Stomach (tissue), 8 donors: ENCODE measurements at regions not wholly inside any gene's neighbourhood (a gene's known extent, or its start where the extent isn't known, plus 50 kb on each side); places are given as distances from the start of the nearest gene placed in this dataset.

Source experiments
- DNase-seq, 2 donors: peaks; one replicate each; pipeline versions ENCODE4 v3.0.0 to v3.0.0-alpha.2; 2013 to 2019
- H3K27ac ChIP-seq, 5 donors: fragments of 200-600 bp in 4 of 5; sonication (generic) in 4 of 5; one replicate each; pipeline ENCODE4 v1.5.1; 2013 to 2019; ENCODE audit warnings: mild to moderate bottlenecking in 1 of 5, moderate library complexity in 1 of 5
- H3K27me3 ChIP-seq, 3 donors: fragments of 200-600 bp; sonication (generic); one replicate each; pipeline ENCODE4 v1.5.1; 2017 to 2019; ENCODE audit warnings: mixed run types in 1 of 3
- H3K36me3 ChIP-seq, 4 donors: fragments of 200-600 bp; sonication (generic); 1 replicate in 3 of 4; 2 replicates in 1 of 4; pipeline ENCODE4 v1.5.1; 2016 to 2019
- H3K4me1 ChIP-seq, 4 donors: fragments of 200-600 bp; sonication (generic); one replicate each; pipeline ENCODE4 v1.5.1; 2016 to 2019
- H3K4me3 ChIP-seq, 4 donors: fragments of 200-600 bp; sonication (generic) in 3 of 4; one replicate each; pipeline ENCODE4 v1.5.1; 2016 to 2019; ENCODE audit warnings: mild to moderate bottlenecking in 1 of 4
- H3K9me3 ChIP-seq, 4 donors: fragments of 200-600 bp; sonication (generic); one replicate each; pipeline ENCODE4 v1.5.1; 2016 to 2019
- CTCF ChIP-seq, 7 experiments: fragments of 450-650 bp in 4 of 7; fragments of 200-600 bp in 3 of 7; sonication (generic) in 3 of 7; IDR thresholded peaks; one replicate each; pipeline ENCODE4 v1.5.1; 2016 to 2019; ENCODE audit warnings: antibody characterized with exemption in 7 of 7, control low read depth in 2 of 7, mild to moderate bottlenecking in 1 of 7
- EP300 ChIP-seq: sonication (generic); formaldehyde crosslinking; IDR thresholded peaks from one replicate; pipeline ENCODE4 v1.6.1; 2017; ENCODE audit warnings: antibody characterized with exemption
- POLR2A ChIP-seq, 4 donors: fragments of 450-650 bp; IDR thresholded peaks; one replicate each; pipeline ENCODE4 v1.6.1; 2016; ENCODE audit warnings: antibody characterized with exemption in 4 of 4, control low read depth in 2 of 4, mild to moderate bottlenecking in 1 of 4, moderate library complexity in 1 of 4
- POLR2AphosphoS5 ChIP-seq, 3 donors: sonication (generic); formaldehyde crosslinking; IDR thresholded peaks; one replicate each; pipeline ENCODE4 v1.6.1; 2016; ENCODE audit warnings: antibody characterized with exemption in 3 of 3
- WGBS, 5 donors: extraction: QIAGEN DNeasy Blood & Tissue Kit in 3 of 5; methylation state at CpG; one replicate each; pipeline versions ENCODE4 v1.1.5 to v1.1.7; 2013 to 2018; 5-methylcytosine and 5-hydroxymethylcytosine counted together
- intact Hi-C: fragments of 100-400 bp; cut with DNase I; formaldehyde crosslinking; loops from one replicate; pipeline ENCODE4 v1.15.1; 2023; ENCODE audit warnings: low total_unique reads
- donor health status: healthy with polysubstance abuse.
- donor health status: Bipolar disorder and iron deficiency.
- donor health status: healthy.

DNA sequence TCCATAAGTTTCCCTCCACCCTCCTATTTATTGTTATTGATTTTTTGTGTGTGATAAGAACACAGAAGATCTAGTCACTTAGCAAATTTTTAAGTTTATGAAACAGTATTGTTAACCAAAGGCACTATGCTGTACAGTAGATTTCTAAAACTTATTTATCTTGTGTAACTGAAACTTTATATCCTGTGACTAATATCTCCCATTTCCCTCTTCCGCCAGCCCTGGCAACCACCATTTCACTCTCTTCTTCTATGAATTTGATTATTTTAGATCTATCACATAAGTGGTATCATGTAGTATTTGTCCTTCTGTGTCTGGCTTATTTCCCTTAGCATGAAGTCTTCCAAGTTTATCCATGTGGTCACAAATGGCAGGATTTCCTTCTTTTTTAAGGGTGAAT, 144.3 kb upstream of the INHBA start:
- no peak for DNase-seq
- no peak overlapping the region for H3K4me3 ChIP-seq
- H3K27ac ChIP-seq, result no peak overlapping the region
- 72 to 88% (median 83%) methylated on average over 1 of the region's 1 CpG for WGBS, 5 donors
- H3K4me1 ChIP-seq, result no peaks in the 10 kb centered on the region
- H3K9me3 ChIP-seq, result peaks cover 0 to 12% (median 3%) of the 10 kb centered on the region in 4 donors
- intact Hi-C loops, result no loop called here
- TF ChIP-seq EP300, result no peak
- TF ChIP-seq POLR2AphosphoS5 (IDR thresholded peaks at IDR 0.05), result no peak
- no peak for TF ChIP-seq POLR2A (IDR thresholded peaks at IDR 0.05)
- TF ChIP-seq CTCF (IDR thresholded peaks at IDR 0.05), result no peak
- H3K27me3 ChIP-seq, result no peaks in the 10 kb centered on the region
- H3K36me3 ChIP-seq, result no peaks in the 10 kb centered on the region

GRCh38 chr7:41842956-41843355, 140.1 kb upstream of the INHBA start:
- peaks cover 0 to 8% (median 3%) of the 10 kb centered on the region in 4 donors for H3K9me3 ChIP-seq
- intact Hi-C loops, result no loop called here
- DNase-seq, result no peak
- H3K27ac ChIP-seq, result no peak overlapping the region
- WGBS, 5 donors, result 83 to 90% (median 87%) methylated on average over 4 of the region's 4 CpGs
- H3K36me3 ChIP-seq, result no peaks in the 10 kb centered on the region
- H3K27me3 ChIP-seq, result no peaks in the 10 kb centered on the region
- TF ChIP-seq POLR2A (IDR thresholded peaks at IDR 0.05) (no peak), CTCF (IDR thresholded peaks at IDR 0.05) (no peak), POLR2AphosphoS5 (IDR thresholded peaks at IDR 0.05) (no peak), EP300 (no peak)
- no peaks in the 10 kb centered on the region for H3K4me1 ChIP-seq
- no peak overlapping the region for H3K4me3 ChIP-seq

DNA sequence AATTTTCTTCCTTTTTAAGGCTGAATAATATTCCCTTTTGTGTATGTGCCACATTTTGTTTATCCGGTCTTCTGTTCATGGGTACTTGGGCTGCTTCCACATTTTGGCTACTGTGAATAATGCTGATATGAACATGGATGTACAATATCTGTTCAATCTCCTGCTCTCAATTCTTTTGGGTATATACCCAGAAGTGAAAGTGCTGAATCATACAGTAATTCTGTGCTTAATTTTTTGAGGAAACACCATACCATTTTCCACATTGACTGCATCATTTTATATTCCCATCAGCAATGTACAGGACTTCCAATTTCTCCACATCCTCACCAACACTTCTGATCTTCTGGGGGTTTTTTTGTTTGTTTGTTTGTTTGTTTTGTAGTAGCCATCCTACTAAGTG, 135.0 kb upstream of the INHBA start:
- no peaks in the 10 kb centered on the region for H3K27me3 ChIP-seq
- TF ChIP-seq CTCF (IDR thresholded peaks at IDR 0.05) (no peak), POLR2AphosphoS5 (IDR thresholded peaks at IDR 0.05) (no peak), POLR2A (IDR thresholded peaks at IDR 0.05) (no peak), EP300 (no peak)
- H3K36me3 ChIP-seq, result no peaks in the 10 kb centered on the region
- WGBS, 5 donors, result 92 to 97% (median 95%) methylated on average over 1 of the region's 1 CpG
- intact Hi-C loops, result no loop called here
- H3K4me3 ChIP-seq, result no peak overlapping the region
- DNase-seq, result no peak
- no peak overlapping the region for H3K27ac ChIP-seq
- peaks cover 0 to 7% (median 0%) of the 10 kb centered on the region in 4 donors for H3K4me1 ChIP-seq
- H3K9me3 ChIP-seq, result peaks cover 0 to 5% (median 2%) of the 10 kb centered on the region in 4 donors

GRCh38 chr7:41835976-41836530, 133.2 kb upstream of the INHBA start:
- Histone ChIP-seq H3K27me3 (no peaks in the 10 kb centered on the region), H3K4me1 (peaks cover 0 to 7% (median 0%) of the 10 kb centered on the region in 4 donors), H3K4me3 (no peak overlapping the region), H3K27ac (no peak overlapping the region), H3K36me3 (no peaks in the 10 kb centered on the region), H3K9me3 (peaks cover 0 to 10% (median 2%) of the 10 kb centered on the region in 4 donors)
- no peak for TF ChIP-seq CTCF (IDR thresholded peaks at IDR 0.05)
- no peak for TF ChIP-seq EP300
- no peak for TF ChIP-seq POLR2AphosphoS5 (IDR thresholded peaks at IDR 0.05)
- TF ChIP-seq POLR2A (IDR thresholded peaks at IDR 0.05), result no peak
- intact Hi-C loops, result no loop called here
- peak in 1 of 2 donors; percentile 22 for DNase-seq
- WGBS, 5 donors, result 64 to 77% (median 75%) methylated on average over 4 of the region's 4 CpGs
